Endothelial cell (in vitro differentiated cells): ENCODE measurements at regions not wholly inside any gene's neighbourhood (a gene's known extent, or its start where the extent isn't known, plus 50 kb on each side); places are given as distances from the start of the nearest gene placed in this dataset.
"Not testable (repeated sequence)": the region's sequence is repeated elsewhere in the genome, so short reads cannot be mapped to it uniquely, and the experiment has no call there.

Experiments
- DNase-seq: peaks from one replicate; pipeline ENCODE4 v3.0.0; 2021; ENCODE audit warnings: low spot score
- H3K27ac Mint-ChIP-seq: one replicate; pipeline ENCODE4 v1.8.0; 2021; ENCODE audit warnings: mixed read lengths, inconsistent platforms; ENCODE audit not compliant: unreplicated experiment
- H3K27me3 Mint-ChIP-seq: one replicate; pipeline ENCODE4 v1.8.0; 2021; ENCODE audit warnings: mild to moderate bottlenecking, moderate library complexity, mixed read lengths, inconsistent platforms; ENCODE audit not compliant: unreplicated experiment
- H3K36me3 Mint-ChIP-seq: one replicate; pipeline ENCODE4 v1.8.0; 2021; ENCODE audit warnings: mild to moderate bottlenecking, low read depth, mixed read lengths, inconsistent platforms; ENCODE audit not compliant: unreplicated experiment
- H3K4me1 Mint-ChIP-seq: one replicate; pipeline ENCODE4 v1.8.0; 2021; ENCODE audit warnings: mild to moderate bottlenecking, mixed read lengths, inconsistent platforms; ENCODE audit not compliant: unreplicated experiment
- H3K4me3 Mint-ChIP-seq: one replicate; pipeline ENCODE4 v1.8.0; 2021; ENCODE audit warnings: mild to moderate bottlenecking, mixed read lengths, inconsistent platforms; ENCODE audit not compliant: unreplicated experiment
- H3K9me3 Mint-ChIP-seq: one replicate; pipeline ENCODE4 v1.8.0; 2021; ENCODE audit warnings: mixed read lengths, inconsistent platforms; ENCODE audit not compliant: unreplicated experiment
- CTCF ChIP-seq: fragments of 200-600 bp; sonication (generic); IDR thresholded peaks from one replicate; pipeline ENCODE4 v1.5.0; 2021; ENCODE audit warnings: antibody characterized with exemption; ENCODE audit not compliant: unreplicated experiment

GRCh38 chr9:100811643-100812042 is 216.9 kb upstream of the PLPPR1 start:
- Mint-ChIP-seq H3K9me3 (peaks cover 10% of the 10 kb centered on the region), H3K27me3 (no peaks in the 10 kb centered on the region), H3K27ac (no peak overlapping the region), H3K4me3 (no peak overlapping the region), H3K36me3 (peaks cover 4% of the 10 kb centered on the region), H3K4me1 (no peaks in the 10 kb centered on the region)
- no peak for TF ChIP-seq CTCF
- DNase-seq: no peak

GRCh38 chr9:100813871-100814270 is 214.7 kb upstream of the PLPPR1 start:
- DNase-seq: no peak
- no peak for TF ChIP-seq CTCF
- Mint-ChIP-seq H3K9me3 (peaks cover 10% of the 10 kb centered on the region), H3K36me3 (peaks cover 4% of the 10 kb centered on the region), H3K4me3 (no peak overlapping the region), H3K27ac (no peak overlapping the region), H3K27me3 (no peaks in the 10 kb centered on the region), H3K4me1 (no peaks in the 10 kb centered on the region)

- Mint-ChIP-seq H3K4me3 (no peak overlapping the region), H3K27me3 (peaks cover 2% of the 10 kb centered on the region)
Measured at GRCh38 chr9:100819980-100820379, 208.5 kb upstream of the PLPPR1 start.

GRCh38 chr9:100833035-100833434 is 195.5 kb upstream of the PLPPR1 start:
- not testable (repeated sequence) for DNase-seq, H3K36me3 Mint-ChIP-seq, H3K4me3 Mint-ChIP-seq, H3K27me3 Mint-ChIP-seq, H3K27ac Mint-ChIP-seq, H3K9me3 Mint-ChIP-seq, H3K4me1 Mint-ChIP-seq

More at GRCh38 chr9:100819980-100820379, 208.5 kb upstream of the PLPPR1 start:
- no peak for TF ChIP-seq CTCF
- no peak for DNase-seq
- H3K4me1 Mint-ChIP-seq: no peaks in the 10 kb centered on the region
- H3K9me3 Mint-ChIP-seq: peaks cover 5% of the 10 kb centered on the region
- H3K36me3 Mint-ChIP-seq: no peaks in the 10 kb centered on the region
- H3K27ac Mint-ChIP-seq: no peak overlapping the region

GRCh38 chr9:100838857-100839256 is 189.7 kb upstream of the PLPPR1 start:
- TF ChIP-seq CTCF: no peak
- H3K36me3 Mint-ChIP-seq: no peaks in the 10 kb centered on the region
- no peaks in the 10 kb centered on the region for H3K4me1 Mint-ChIP-seq
- H3K4me3 Mint-ChIP-seq: no peak overlapping the region
- no peak overlapping the region for H3K27ac Mint-ChIP-seq
- no peaks in the 10 kb centered on the region for H3K9me3 Mint-ChIP-seq
- no peak for DNase-seq
- H3K27me3 Mint-ChIP-seq: peaks cover 4% of the 10 kb centered on the region

GRCh38 chr9:100848726-100849125 is 179.8 kb upstream of the PLPPR1 start:
- DNase-seq: no peak
- Mint-ChIP-seq H3K36me3 (no peaks in the 10 kb centered on the region), H3K9me3 (no peaks in the 10 kb centered on the region), H3K27me3 (no peaks in the 10 kb centered on the region), H3K4me1 (no peaks in the 10 kb centered on the region), H3K27ac (no peak overlapping the region), H3K4me3 (no peak overlapping the region)
- no peak for TF ChIP-seq CTCF
